T-helper 1 cell treated with Interleukin-12 subunit alpha and Interleukin-12 subunit beta and Interleukin-4 antibody, amounts not matched to agents 30 μg/mL and 1 μg/mL, for 36 hours (primary cell): ENCODE measurements at regions not wholly inside any gene's neighbourhood (a gene's known extent, or its start where the extent isn't known, plus 50 kb on each side); places are given as distances from the start of the nearest gene placed in this dataset.
"Not testable (repeated sequence)": the region's sequence is repeated elsewhere in the genome, so short reads cannot be mapped to it uniquely, and the experiment has no call there.

ENCODE experiments used
- H3K27ac Mint-ChIP-seq: one replicate; pipeline ENCODE4 v1.8.0; 2021; ENCODE audit warnings: mild to moderate bottlenecking, mixed read lengths
- H3K27me3 Mint-ChIP-seq: one replicate; pipeline ENCODE4 v1.8.0; 2021; ENCODE audit warnings: low read depth, mixed read lengths
- H3K36me3 Mint-ChIP-seq: one replicate; pipeline ENCODE4 v1.8.0; 2021; ENCODE audit warnings: low read depth, mixed read lengths
- H3K4me1 Mint-ChIP-seq: one replicate; pipeline ENCODE4 v1.8.0; 2021; ENCODE audit warnings: low read depth, mixed read lengths
- H3K4me3 Mint-ChIP-seq: one replicate; pipeline ENCODE4 v1.8.0; 2021; ENCODE audit warnings: mild to moderate bottlenecking, moderate library complexity, mixed read lengths
- H3K9me3 Mint-ChIP-seq: one replicate; pipeline ENCODE4 v1.8.0; 2021; ENCODE audit warnings: mixed read lengths

GRCh38 chr4:108427946-108428485, 192.4 kb upstream of the RPL34 start:
- peaks cover 2% of the 10 kb centered on the region for H3K27me3 Mint-ChIP-seq
- H3K9me3 Mint-ChIP-seq: peaks cover 7% of the 10 kb centered on the region
- peaks cover 4% of the 10 kb centered on the region for H3K36me3 Mint-ChIP-seq
- H3K27ac Mint-ChIP-seq: no peak overlapping the region
- no peak overlapping the region for H3K4me3 Mint-ChIP-seq
- H3K4me1 Mint-ChIP-seq: peaks cover 31% of the 10 kb centered on the region

GRCh38 chr4:108426493-108426892, 193.9 kb upstream of the RPL34 start:
- peaks cover 9% of the 10 kb centered on the region for H3K27me3 Mint-ChIP-seq
- H3K4me1 Mint-ChIP-seq: peaks cover 18% of the 10 kb centered on the region
- H3K27ac Mint-ChIP-seq: no peak overlapping the region
- peaks cover 9% of the 10 kb centered on the region for H3K36me3 Mint-ChIP-seq
- no peak overlapping the region for H3K4me3 Mint-ChIP-seq
- peaks cover 14% of the 10 kb centered on the region for H3K9me3 Mint-ChIP-seq

DNA sequence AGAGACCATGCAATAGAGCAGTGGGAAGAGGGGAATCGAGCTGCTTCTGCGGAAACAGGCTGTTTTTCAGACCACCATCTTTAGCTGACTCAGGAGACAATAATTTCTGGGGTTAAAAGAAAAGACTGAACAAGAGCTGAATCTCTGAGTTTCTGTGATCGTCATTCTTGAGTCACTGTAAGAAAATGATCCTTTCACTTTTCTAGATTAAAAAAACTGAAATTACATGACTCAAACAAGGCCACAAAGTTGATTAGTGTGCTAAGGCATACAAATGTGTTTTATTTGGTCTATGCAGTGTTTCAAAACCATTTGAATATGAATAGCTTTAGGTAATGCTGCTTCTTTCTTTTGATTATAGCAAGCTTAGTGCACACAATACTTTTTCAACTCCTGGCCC, 194.4 kb upstream of the RPL34 start:
- H3K4me1 Mint-ChIP-seq: peaks cover 18% of the 10 kb centered on the region
- peaks cover 9% of the 10 kb centered on the region for H3K36me3 Mint-ChIP-seq
- no peak overlapping the region for H3K4me3 Mint-ChIP-seq
- peaks cover 18% of the 10 kb centered on the region for H3K9me3 Mint-ChIP-seq
- H3K27me3 Mint-ChIP-seq: peaks cover 12% of the 10 kb centered on the region
- H3K27ac Mint-ChIP-seq: no peak overlapping the region

DNA sequence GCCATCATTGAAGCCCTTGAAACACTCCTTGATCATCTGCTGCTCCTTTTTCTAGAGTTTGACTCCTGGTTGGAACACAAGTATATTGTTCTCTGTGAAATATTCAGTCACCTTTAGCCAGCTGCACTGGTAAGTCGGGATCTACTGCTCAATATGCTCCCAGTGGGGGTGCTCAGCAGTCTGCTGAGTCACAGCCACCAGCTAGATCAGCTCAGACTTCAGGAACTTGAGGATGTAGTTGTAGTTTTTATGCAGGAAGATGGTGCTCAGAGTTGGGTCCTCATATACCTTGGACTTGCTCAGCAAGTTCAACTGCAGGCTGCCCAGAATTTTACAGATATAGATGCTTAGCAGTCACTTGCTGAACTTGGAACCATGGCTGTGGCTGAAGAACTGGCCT, 202.5 kb upstream of the RPL34 start:
- no peak overlapping the region for H3K27ac Mint-ChIP-seq
- H3K36me3 Mint-ChIP-seq: peaks cover 6% of the 10 kb centered on the region
- H3K9me3 Mint-ChIP-seq: peaks cover 10% of the 10 kb centered on the region
- no peak overlapping the region for H3K4me3 Mint-ChIP-seq
- peaks cover 10% of the 10 kb centered on the region for H3K27me3 Mint-ChIP-seq
- peaks cover 4% of the 10 kb centered on the region for H3K4me1 Mint-ChIP-seq

- peaks cover 4% of the 10 kb centered on the region for H3K36me3 Mint-ChIP-seq
- peaks cover 4% of the 10 kb centered on the region for H3K4me1 Mint-ChIP-seq
- H3K4me3 Mint-ChIP-seq: no peak overlapping the region
- no peak overlapping the region for H3K27ac Mint-ChIP-seq
- peaks cover 7% of the 10 kb centered on the region for H3K27me3 Mint-ChIP-seq
- H3K9me3 Mint-ChIP-seq: peaks cover 4% of the 10 kb centered on the region
Observed at GRCh38 chr4:108416831-108417230, 203.5 kb upstream of the RPL34 start.

- H3K4me3 Mint-ChIP-seq: no peak overlapping the region
- peaks cover 8% of the 10 kb centered on the region for H3K27me3 Mint-ChIP-seq
- H3K9me3 Mint-ChIP-seq: no peaks in the 10 kb centered on the region
- peaks cover 4% of the 10 kb centered on the region for H3K4me1 Mint-ChIP-seq
- no peaks in the 10 kb centered on the region for H3K36me3 Mint-ChIP-seq
- H3K27ac Mint-ChIP-seq: no peak overlapping the region
Observed at GRCh38 chr4:108415389-108415788, 205.0 kb upstream of the RPL34 start.

- Mint-ChIP-seq H3K27ac (no peak overlapping the region), H3K27me3 (peaks cover 13% of the 10 kb centered on the region), H3K4me1 (no peaks in the 10 kb centered on the region), H3K36me3 (no peaks in the 10 kb centered on the region), H3K9me3 (peaks cover 4% of the 10 kb centered on the region), H3K4me3 (no peak overlapping the region)
Observed at GRCh38 chr4:108411836-108412235, 208.5 kb upstream of the RPL34 start.

- H3K9me3 Mint-ChIP-seq, H3K27ac Mint-ChIP-seq, H3K4me1 Mint-ChIP-seq, H3K36me3 Mint-ChIP-seq, H3K4me3 Mint-ChIP-seq: not testable (repeated sequence)
- peaks cover 13% of the 10 kb centered on the region for H3K27me3 Mint-ChIP-seq
Observed at GRCh38 chr4:108409691-108410090, 210.7 kb upstream of the RPL34 start.

DNA sequence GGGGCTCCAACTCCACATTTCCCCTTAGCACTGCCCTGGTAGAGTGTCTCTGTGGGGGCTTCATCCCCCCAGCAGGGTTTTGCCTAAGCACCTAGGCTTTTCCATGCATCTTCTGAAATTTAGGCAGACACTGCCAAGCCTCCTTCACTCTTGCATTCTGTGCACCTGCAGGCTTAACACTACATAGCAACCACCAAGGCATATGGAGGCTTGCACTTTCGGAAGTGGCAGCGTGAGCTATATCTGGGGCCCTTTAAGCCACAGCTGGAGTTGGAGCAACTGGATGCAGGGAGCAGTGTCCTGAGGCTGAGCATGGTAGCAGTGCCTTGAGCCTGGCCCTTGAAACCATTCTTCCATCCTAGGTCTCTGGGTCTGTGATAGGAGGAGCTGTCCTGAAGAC, 214.8 kb upstream of the RPL34 start:
- Mint-ChIP-seq H3K27ac (no peak overlapping the region), H3K27me3 (peaks cover 5% of the 10 kb centered on the region), H3K36me3 (peaks cover 1% of the 10 kb centered on the region), H3K4me3 (no peak overlapping the region), H3K9me3 (peaks cover 4% of the 10 kb centered on the region), H3K4me1 (no peaks in the 10 kb centered on the region)

GRCh38 chr4:108400309-108400708, 220.1 kb upstream of the RPL34 start:
- no peaks in the 10 kb centered on the region for H3K27me3 Mint-ChIP-seq
- no peak overlapping the region for H3K4me3 Mint-ChIP-seq
- H3K9me3 Mint-ChIP-seq: no peaks in the 10 kb centered on the region
- H3K27ac Mint-ChIP-seq: no peak overlapping the region
- H3K36me3 Mint-ChIP-seq: peaks cover 1% of the 10 kb centered on the region
- H3K4me1 Mint-ChIP-seq: no peaks in the 10 kb centered on the region

- Mint-ChIP-seq H3K9me3 (no peaks in the 10 kb centered on the region), H3K36me3 (no peaks in the 10 kb centered on the region), H3K4me3 (no peak overlapping the region), H3K27ac (no peak overlapping the region), H3K4me1 (peaks cover 4% of the 10 kb centered on the region), H3K27me3 (no peaks in the 10 kb centered on the region)
Observed at GRCh38 chr4:108399610-108400265, 220.6 kb upstream of the RPL34 start.

GRCh38 chr4:108398836-108399235, 221.5 kb upstream of the RPL34 start:
- H3K9me3 Mint-ChIP-seq: no peaks in the 10 kb centered on the region
- H3K36me3 Mint-ChIP-seq: no peaks in the 10 kb centered on the region
- H3K27ac Mint-ChIP-seq: no peak overlapping the region
- H3K4me3 Mint-ChIP-seq: no peak overlapping the region
- H3K4me1 Mint-ChIP-seq: peaks cover 4% of the 10 kb centered on the region
- H3K27me3 Mint-ChIP-seq: no peaks in the 10 kb centered on the region

GRCh38 chr4:108398316-108398715, 222.1 kb upstream of the RPL34 start:
- peaks cover 4% of the 10 kb centered on the region for H3K4me1 Mint-ChIP-seq
- no peaks in the 10 kb centered on the region for H3K9me3 Mint-ChIP-seq
- no peaks in the 10 kb centered on the region for H3K27me3 Mint-ChIP-seq
- no peak overlapping the region for H3K27ac Mint-ChIP-seq
- H3K4me3 Mint-ChIP-seq: no peak overlapping the region
- no peaks in the 10 kb centered on the region for H3K36me3 Mint-ChIP-seq

DNA sequence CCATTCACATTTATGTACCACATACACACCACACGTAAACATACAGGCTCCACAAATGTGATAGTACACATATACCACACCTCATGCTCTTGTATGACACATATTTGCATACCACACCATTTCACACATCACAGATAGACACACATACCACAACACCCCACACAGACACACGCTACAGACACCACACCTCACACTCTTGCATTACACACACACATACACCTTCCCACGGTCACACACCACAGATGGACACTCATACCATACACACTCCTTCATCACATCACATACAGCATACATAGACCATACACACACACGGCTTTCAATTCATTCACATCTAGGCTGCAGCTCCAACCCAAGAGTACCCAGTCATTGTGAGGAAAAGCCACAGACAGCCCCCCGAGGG, 222.5 kb upstream of the RPL34 start:
- no peaks in the 10 kb centered on the region for H3K27me3 Mint-ChIP-seq
- H3K27ac Mint-ChIP-seq: no peak overlapping the region
- no peaks in the 10 kb centered on the region for H3K36me3 Mint-ChIP-seq
- no peaks in the 10 kb centered on the region for H3K9me3 Mint-ChIP-seq
- H3K4me1 Mint-ChIP-seq: peaks cover 4% of the 10 kb centered on the region
- H3K4me3 Mint-ChIP-seq: no peak overlapping the region

DNA sequence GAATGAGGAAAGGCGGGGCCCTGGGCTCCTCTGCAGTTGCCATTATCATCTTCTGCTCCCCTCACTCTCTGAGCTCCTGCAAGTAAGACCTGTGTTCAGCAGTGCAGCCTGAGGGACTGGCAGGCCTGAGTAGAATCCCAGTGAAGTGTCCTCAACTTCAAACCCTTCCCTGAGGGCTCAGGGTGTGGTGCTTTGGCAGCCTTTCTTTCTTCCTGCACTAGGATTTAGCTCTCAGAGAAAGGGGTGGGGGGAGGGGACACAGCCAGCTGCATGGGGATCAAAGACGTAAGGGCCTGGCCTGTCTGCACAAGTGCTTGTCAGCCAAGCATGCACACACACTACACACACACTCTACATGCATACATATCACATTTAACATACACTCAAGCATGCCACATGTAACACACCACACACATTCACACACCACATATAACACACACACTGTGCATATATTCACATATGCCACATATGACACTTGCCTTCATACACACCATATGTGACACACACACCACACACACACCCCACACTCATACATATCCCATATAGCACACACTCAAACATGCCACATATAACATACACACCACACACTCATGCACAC, 223.4 kb upstream of the RPL34 start:
- H3K36me3 Mint-ChIP-seq: no peaks in the 10 kb centered on the region
- H3K4me3 Mint-ChIP-seq: no peak overlapping the region
- H3K4me1 Mint-ChIP-seq: peaks cover 4% of the 10 kb centered on the region
- no peak overlapping the region for H3K27ac Mint-ChIP-seq
- H3K9me3 Mint-ChIP-seq: no peaks in the 10 kb centered on the region
- no peaks in the 10 kb centered on the region for H3K27me3 Mint-ChIP-seq
